GM19395 (cell line): ENCODE measurements at regions not wholly inside any gene's neighbourhood (a gene's known extent, or its start where the extent isn't known, plus 50 kb on each side); places are given as distances from the start of the nearest gene placed in this dataset.
A peak's percentile ranks its signal among the peaks of the same experiment; 100 is the strongest.
"Not testable (repeated sequence)": the region's sequence is repeated elsewhere in the genome, so short reads cannot be mapped to it uniquely, and the experiment has no call there.

Source experiments
- ATAC-seq: cut with Tn5 transposase; IDR thresholded peaks from one replicate; pipeline ENCODE4 v1.9.1; 2021; ENCODE audit warnings: mild to moderate bottlenecking, moderate library complexity; ENCODE audit not compliant: unreplicated experiment

GRCh38 chr2:12465631-12466135 is 251.1 kb upstream of the TRIB2 start:
- ATAC-seq, result no peak

- ATAC-seq, result no peak
Measured at GRCh38 chr2:12467303-12467702, 249.4 kb upstream of the TRIB2 start.

GRCh38 chr2:12469141-12469561 is 247.6 kb upstream of the TRIB2 start:
- no peak for ATAC-seq

- ATAC-seq, result not testable (repeated sequence)
Measured at GRCh38 chr2:12472265-12472664, 244.5 kb upstream of the TRIB2 start.

GRCh38 chr2:12478151-12479064 is 238.3 kb upstream of the TRIB2 start:
- no peak for ATAC-seq

GRCh38 chr2:12479065-12479601 is 237.6 kb upstream of the TRIB2 start:
- ATAC-seq, result no peak

GRCh38 chr2:12484536-12485115 is 232.1 kb upstream of the TRIB2 start:
- no peak for ATAC-seq

- ATAC-seq, result peak; percentile 67
Measured at GRCh38 chr2:12486205-12487118, 230.3 kb upstream of the TRIB2 start.

- ATAC-seq, result peak; percentile 43
Measured at GRCh38 chr2:12487253-12488004, 229.3 kb upstream of the TRIB2 start.

- ATAC-seq, result peak; percentile 51
Measured at GRCh38 chr2:12488352-12489318, 228.1 kb upstream of the TRIB2 start.

GRCh38 chr2:12490641-12491040 is 226.1 kb upstream of the TRIB2 start:
- no peak for ATAC-seq

- not testable (repeated sequence) for ATAC-seq
Measured at GRCh38 chr2:12492360-12492759, 224.4 kb upstream of the TRIB2 start.

GRCh38 chr2:12493031-12493513 is 223.7 kb upstream of the TRIB2 start:
- no peak for ATAC-seq

- no peak for ATAC-seq
Measured at GRCh38 chr2:12495247-12495868, 221.4 kb upstream of the TRIB2 start.

GRCh38 chr2:12498286-12498685 is 218.4 kb upstream of the TRIB2 start:
- ATAC-seq, result no peak

GRCh38 chr2:12498704-12499103 is 218.0 kb upstream of the TRIB2 start:
- ATAC-seq, result no peak

GRCh38 chr2:12500899-12501298 is 215.8 kb upstream of the TRIB2 start:
- no peak for ATAC-seq

- peak; percentile 96 for ATAC-seq
Measured at GRCh38 chr2:12501469-12502158, 215.1 kb upstream of the TRIB2 start.
